Activated CD4-positive, alpha-beta memory T cell treated with anti-CD3 and anti-CD28 coated beads, Interleukin-2, amount 10 ng/mL, durations not matched to agents 7 days and 5 days (primary cell): ENCODE measurements at regions not wholly inside any gene's neighbourhood (a gene's known extent, or its start where the extent isn't known, plus 50 kb on each side); places are given as distances from the start of the nearest gene placed in this dataset.

Experiments used
- CTCF ChIA-PET: fragments of 350-600 bp; sonication (Branson Sonifier 250); formaldehyde crosslinking; loops from one replicate; lab custom pipeline; 2021; ENCODE audit warnings: antibody characterized with exemption, inconsistent platforms; lab: Charles Lee
- POLR2A ChIA-PET: fragments of 350-600 bp; sonication (Branson Sonifier 250); formaldehyde crosslinking; loops from one replicate; lab custom pipeline; 2021; ENCODE audit warnings: antibody characterized with exemption; lab: Charles Lee
- DNase-seq: peaks from one replicate; pipeline ENCODE4 v3.0.0-alpha.2; 2020
- H3K27ac Mint-ChIP-seq: one replicate; pipeline ENCODE4 v1.8.0; 2021; ENCODE audit warnings: mild to moderate bottlenecking, mixed read lengths
- H3K27me3 Mint-ChIP-seq: one replicate; pipeline ENCODE4 v1.8.0; 2021; ENCODE audit warnings: mixed read lengths
- H3K36me3 Mint-ChIP-seq: one replicate; pipeline ENCODE4 v1.8.0; 2021; ENCODE audit warnings: low read depth, mixed read lengths
- H3K4me1 Mint-ChIP-seq: one replicate; pipeline ENCODE4 v1.8.0; 2021; ENCODE audit warnings: mixed read lengths
- H3K4me3 Mint-ChIP-seq: one replicate; pipeline ENCODE4 v1.8.0; 2021; ENCODE audit warnings: mild to moderate bottlenecking, mixed read lengths
- H3K9me3 Mint-ChIP-seq: one replicate; pipeline ENCODE4 v1.8.0; 2021; ENCODE audit warnings: mixed read lengths

DNA sequence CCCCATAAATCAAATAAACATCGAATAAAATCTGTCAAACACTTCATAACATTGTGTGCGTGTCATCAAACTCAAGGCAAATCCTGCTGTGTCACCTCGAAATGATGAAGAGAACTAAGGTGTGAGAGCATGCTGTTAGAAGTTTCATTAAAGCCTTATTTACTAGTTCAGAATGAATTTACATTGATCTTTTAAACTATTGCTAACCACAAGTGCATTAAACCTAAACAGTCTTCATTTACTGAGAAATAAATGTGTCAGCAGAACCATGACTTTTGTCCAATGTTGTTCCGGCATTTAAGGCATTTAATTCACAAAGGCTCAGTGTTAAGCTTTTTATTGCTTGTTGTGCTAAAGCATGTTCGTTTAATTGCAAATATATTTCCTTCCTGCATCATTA, 474.4 kb downstream of the SETD4 start:
- ChIA-PET POLR2A (no interaction called here), CTCF (no interaction called here)
- peaks cover 22% of the 10 kb centered on the region for H3K27me3 Mint-ChIP-seq
- no peak for DNase-seq
- no peaks in the 10 kb centered on the region for H3K36me3 Mint-ChIP-seq
- no peaks in the 10 kb centered on the region for H3K9me3 Mint-ChIP-seq
- H3K27ac Mint-ChIP-seq, result no peak overlapping the region
- peaks cover 2% of the 10 kb centered on the region for H3K4me1 Mint-ChIP-seq
- no peak overlapping the region for H3K4me3 Mint-ChIP-seq

DNA sequence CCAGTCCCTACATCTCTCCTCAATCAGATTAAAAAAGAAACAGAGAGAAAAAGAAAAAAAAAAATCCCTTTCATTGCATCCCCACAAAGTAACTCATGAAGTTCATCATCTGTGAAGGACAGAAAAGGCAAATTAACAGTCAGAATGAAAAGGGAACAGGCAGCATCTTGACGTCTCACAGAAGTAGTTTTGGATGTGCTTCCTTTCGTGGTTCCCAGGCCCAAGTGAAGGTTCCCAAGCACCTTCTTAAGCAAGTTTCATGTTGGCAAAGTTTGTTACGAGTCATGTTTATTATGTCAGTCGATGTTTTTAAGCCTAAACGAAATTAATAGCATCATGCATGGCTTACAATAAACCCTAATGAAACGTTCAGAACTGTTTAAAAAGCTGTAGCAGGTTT, 475.2 kb downstream of the SETD4 start:
- no peaks in the 10 kb centered on the region for H3K9me3 Mint-ChIP-seq
- ChIA-PET POLR2A (no interaction called here), CTCF (no interaction called here)
- peaks cover 22% of the 10 kb centered on the region for H3K27me3 Mint-ChIP-seq
- no peak for DNase-seq
- no peak overlapping the region for H3K27ac Mint-ChIP-seq
- H3K4me1 Mint-ChIP-seq, result peaks cover 3% of the 10 kb centered on the region
- H3K36me3 Mint-ChIP-seq, result no peaks in the 10 kb centered on the region
- H3K4me3 Mint-ChIP-seq, result no peak overlapping the region

DNA sequence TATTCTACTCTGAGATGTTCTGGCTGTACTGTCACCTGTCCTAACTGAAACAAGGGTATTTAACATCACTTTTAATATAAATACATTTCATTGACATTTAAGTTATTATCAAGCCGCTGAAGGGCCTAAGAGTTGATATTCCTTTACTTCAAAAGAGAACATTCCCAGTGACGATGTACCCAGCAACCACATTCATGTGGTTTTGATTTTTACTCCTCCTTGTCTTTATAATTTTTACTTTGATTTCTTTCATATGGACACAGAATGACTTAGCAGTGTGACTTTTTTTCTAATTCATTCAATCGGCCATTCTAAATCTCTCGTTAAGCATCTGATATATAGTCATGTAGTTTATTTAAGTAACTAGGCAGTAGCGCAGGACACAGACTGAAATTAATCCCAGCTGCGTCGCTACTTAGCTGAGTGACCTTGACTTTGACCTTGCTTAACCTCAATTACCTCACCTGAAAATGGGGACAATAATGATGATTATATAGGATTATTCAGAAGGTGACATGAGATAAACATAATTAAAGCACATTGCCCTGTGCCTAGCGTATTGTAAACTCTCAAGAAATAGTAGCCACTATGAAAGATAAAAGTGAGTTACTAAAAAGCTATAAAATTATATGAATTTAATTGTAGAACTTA, 476.6 kb downstream of the SETD4 start:
- ChIA-PET CTCF (interaction anchor here (0.6 kb wide), 1 partner anchor 39 kb away, joined by 3 read pairs; no protein-coding TSS in a partner anchor), POLR2A (no interaction called here)

DNA sequence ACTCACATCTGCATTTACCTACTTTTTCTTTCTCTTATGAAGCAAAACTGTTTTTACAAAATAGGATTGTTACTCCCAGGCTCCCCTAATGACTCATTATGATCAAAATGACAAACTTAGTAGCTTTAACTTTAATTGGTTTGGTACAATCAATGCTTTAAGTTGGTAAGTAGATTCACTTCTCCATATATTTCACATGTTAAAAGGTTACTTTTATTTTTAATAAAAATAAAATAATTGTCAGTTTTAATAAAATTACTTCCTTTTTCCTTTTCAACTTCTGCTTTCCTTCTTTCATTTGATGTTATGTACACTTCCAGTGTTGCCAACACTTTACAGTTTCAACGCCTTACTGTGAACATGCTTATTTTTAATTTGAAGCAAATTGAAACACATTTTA, 477.6 kb downstream of the SETD4 start:
- Mint-ChIP-seq H3K27me3 (peaks cover 17% of the 10 kb centered on the region), H3K9me3 (no peaks in the 10 kb centered on the region), H3K27ac (no peak overlapping the region), H3K4me3 (no peak overlapping the region), H3K4me1 (peaks cover 15% of the 10 kb centered on the region), H3K36me3 (no peaks in the 10 kb centered on the region)
- DNase-seq, result no peak
- ChIA-PET POLR2A (no interaction called here), CTCF (no interaction called here)

More for the DNA sequence above, 476.6 kb downstream of the SETD4 start:
- Mint-ChIP-seq H3K27ac (no peak overlapping the region), H3K9me3 (no peaks in the 10 kb centered on the region), H3K36me3 (no peaks in the 10 kb centered on the region), H3K4me1 (peaks cover 15% of the 10 kb centered on the region), H3K27me3 (peaks cover 22% of the 10 kb centered on the region), H3K4me3 (no peak overlapping the region)
- no peak for DNase-seq

DNA sequence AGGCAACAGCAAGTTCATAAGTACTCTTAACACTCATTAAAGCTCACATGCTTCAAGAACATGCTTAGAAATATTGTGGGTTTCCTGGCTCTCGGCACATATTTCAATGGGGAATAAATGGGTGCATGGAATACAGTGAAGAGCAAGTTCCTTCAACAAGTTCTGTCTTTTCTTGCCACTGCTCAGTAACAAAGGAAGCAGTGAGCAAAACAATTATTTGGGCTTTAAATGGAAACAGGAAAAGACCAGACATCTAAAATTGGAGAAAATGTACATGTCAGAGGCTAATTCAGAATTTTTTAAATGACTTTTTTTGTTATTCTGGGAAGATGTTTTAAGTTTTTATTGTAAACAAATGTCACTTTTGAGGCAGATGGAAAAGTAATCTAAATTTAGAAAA, 478.7 kb downstream of the SETD4 start:
- ChIA-PET CTCF (no interaction called here), POLR2A (no interaction called here)
- Mint-ChIP-seq H3K4me3 (no peak overlapping the region), H3K27me3 (peaks cover 13% of the 10 kb centered on the region), H3K27ac (no peak overlapping the region), H3K36me3 (no peaks in the 10 kb centered on the region), H3K4me1 (peaks cover 15% of the 10 kb centered on the region), H3K9me3 (no peaks in the 10 kb centered on the region)
- no peak for DNase-seq

DNA sequence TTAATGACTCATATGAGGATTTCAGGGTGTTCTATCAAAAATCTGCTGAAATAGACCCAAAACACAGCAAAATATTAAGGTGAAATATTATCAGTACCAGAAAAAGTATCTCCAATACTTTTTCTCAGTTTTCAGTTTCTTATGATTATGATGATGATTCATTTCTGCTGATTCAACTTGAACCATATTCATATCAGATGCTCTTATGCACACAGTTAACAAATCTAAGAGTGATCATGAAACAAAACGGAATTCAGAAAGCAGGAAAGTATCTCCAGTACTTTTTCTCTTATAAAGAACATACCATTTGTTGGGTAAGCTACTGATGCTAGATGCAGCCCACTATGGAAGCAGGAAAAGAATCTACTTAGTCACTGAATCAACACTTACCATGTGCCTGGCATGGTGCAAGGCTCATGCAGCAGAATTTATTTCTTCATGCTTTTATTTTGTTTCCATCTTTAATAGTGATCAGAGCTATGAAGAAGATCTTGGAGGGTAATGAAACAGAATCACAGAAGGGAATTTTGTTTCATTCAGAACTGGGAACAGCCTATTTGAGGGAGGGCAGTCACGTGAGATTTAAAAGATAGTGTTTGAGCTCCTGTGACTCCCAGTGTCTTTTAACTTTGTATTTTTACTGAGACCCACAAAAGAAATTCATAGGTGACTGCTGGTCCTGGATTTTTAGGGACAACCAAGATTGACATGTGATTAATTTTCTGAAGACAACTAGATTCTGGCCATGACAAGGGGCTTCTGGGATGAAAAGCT, 480.6 kb downstream of the SETD4 start:
- peaks cover 15% of the 10 kb centered on the region for H3K4me1 Mint-ChIP-seq
- H3K36me3 Mint-ChIP-seq, result no peaks in the 10 kb centered on the region
- CTCF ChIA-PET, result no interaction called here
- peaks cover 10% of the 10 kb centered on the region for H3K27me3 Mint-ChIP-seq
- POLR2A ChIA-PET, result no interaction called here
- H3K9me3 Mint-ChIP-seq, result no peaks in the 10 kb centered on the region
- no peak overlapping the region for H3K4me3 Mint-ChIP-seq
- no peak overlapping the region for H3K27ac Mint-ChIP-seq
- no peak for DNase-seq

DNA sequence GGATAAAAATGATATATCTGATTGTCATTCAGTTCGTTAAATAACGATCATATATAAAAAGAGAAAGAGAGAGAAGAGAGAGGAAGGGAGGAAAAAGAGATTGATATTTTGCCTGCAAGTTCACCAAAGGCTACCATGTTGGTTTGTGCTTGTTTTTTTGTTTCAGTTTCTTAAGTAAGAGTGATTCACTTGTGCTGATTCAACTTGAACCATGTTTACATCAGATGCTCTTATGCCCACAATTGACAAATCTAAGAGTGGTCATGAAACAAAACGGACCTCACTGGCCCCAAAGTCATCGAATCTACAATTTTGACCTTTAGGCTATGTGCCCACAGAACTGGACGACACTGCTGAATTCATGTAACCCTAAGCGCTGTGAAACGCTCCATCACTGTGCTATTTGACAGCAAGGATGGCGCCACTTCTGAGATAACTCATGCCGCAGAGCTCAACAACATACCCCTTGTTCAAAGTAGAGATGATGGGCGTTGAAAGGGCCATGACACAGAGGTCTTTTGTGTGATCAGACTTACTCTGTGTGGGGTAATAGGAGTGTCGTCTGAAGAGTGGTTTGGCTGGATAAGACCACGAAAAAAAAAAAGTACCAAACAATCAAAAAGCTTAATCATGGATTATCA, 481.4 kb downstream of the SETD4 start:
- H3K27ac Mint-ChIP-seq, result no peak overlapping the region
- ChIA-PET CTCF (no interaction called here), POLR2A (no interaction called here)
- peaks cover 15% of the 10 kb centered on the region for H3K4me1 Mint-ChIP-seq
- peaks cover 10% of the 10 kb centered on the region for H3K27me3 Mint-ChIP-seq
- no peaks in the 10 kb centered on the region for H3K9me3 Mint-ChIP-seq
- no peak for DNase-seq
- H3K36me3 Mint-ChIP-seq, result no peaks in the 10 kb centered on the region
- no peak overlapping the region for H3K4me3 Mint-ChIP-seq

DNA sequence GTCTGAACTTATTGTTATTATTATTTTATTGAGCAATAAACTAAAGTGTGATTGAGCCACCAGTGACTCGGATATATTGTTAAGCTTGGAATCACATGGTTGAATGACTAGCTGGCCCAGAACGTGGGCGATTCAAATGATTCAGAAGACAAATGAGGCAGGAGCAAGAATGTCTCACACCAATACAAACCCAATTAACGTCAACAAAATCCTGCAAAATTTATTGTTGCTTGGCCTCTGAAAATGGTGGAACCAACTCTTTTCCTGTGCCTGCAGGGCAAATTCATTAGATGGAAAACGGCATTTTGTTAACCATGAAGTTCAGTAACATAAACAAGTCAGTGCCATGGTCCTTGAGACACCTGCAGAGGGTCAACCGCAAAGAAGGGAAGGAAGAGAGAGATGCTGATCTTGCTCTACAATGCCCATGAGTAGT, 482.0 kb downstream of the SETD4 start:
- no peak for DNase-seq
- peaks cover 10% of the 10 kb centered on the region for H3K27me3 Mint-ChIP-seq
- POLR2A ChIA-PET, result no interaction called here
- no peak overlapping the region for H3K4me3 Mint-ChIP-seq
- CTCF ChIA-PET, result no interaction called here
- peaks cover 15% of the 10 kb centered on the region for H3K4me1 Mint-ChIP-seq
- no peaks in the 10 kb centered on the region for H3K36me3 Mint-ChIP-seq
- H3K9me3 Mint-ChIP-seq, result no peaks in the 10 kb centered on the region
- no peak overlapping the region for H3K27ac Mint-ChIP-seq

DNA sequence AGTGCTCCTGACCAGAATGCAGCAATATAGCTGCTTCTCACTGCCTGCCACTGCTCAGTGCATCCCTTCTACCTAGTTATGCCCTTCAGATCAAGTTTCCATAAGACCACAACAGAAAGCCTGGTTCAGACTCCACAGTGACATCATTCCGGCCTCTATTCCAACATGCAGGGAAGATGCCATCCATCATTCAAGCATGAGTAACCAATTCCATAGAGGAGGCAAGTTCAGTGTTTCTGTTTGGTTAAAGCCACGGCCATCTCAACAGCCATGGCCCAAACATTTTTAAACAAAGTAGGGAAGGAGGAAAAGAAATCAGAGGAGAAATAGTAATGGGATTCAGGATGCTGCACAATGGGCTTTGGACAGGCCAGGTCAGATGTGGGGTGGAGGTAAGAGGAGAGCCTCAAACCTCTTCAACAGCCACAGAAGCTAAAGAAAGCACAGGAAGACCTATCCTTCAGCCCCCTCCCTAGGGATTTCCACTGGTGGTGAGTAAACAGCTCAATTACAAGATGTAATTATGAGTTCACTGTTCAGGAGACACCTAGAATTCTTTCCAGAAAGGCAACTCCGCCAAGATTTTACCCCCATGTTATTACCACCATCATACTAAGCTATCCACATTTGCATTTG, 484.9 kb downstream of the SETD4 start:
- Mint-ChIP-seq H3K4me3 (no peak overlapping the region), H3K36me3 (no peaks in the 10 kb centered on the region), H3K4me1 (peaks cover 15% of the 10 kb centered on the region), H3K27me3 (peaks cover 7% of the 10 kb centered on the region), H3K27ac (no peak overlapping the region), H3K9me3 (no peaks in the 10 kb centered on the region)
- CTCF ChIA-PET, result no interaction called here
- POLR2A ChIA-PET, result no interaction called here
- no peak for DNase-seq

DNA sequence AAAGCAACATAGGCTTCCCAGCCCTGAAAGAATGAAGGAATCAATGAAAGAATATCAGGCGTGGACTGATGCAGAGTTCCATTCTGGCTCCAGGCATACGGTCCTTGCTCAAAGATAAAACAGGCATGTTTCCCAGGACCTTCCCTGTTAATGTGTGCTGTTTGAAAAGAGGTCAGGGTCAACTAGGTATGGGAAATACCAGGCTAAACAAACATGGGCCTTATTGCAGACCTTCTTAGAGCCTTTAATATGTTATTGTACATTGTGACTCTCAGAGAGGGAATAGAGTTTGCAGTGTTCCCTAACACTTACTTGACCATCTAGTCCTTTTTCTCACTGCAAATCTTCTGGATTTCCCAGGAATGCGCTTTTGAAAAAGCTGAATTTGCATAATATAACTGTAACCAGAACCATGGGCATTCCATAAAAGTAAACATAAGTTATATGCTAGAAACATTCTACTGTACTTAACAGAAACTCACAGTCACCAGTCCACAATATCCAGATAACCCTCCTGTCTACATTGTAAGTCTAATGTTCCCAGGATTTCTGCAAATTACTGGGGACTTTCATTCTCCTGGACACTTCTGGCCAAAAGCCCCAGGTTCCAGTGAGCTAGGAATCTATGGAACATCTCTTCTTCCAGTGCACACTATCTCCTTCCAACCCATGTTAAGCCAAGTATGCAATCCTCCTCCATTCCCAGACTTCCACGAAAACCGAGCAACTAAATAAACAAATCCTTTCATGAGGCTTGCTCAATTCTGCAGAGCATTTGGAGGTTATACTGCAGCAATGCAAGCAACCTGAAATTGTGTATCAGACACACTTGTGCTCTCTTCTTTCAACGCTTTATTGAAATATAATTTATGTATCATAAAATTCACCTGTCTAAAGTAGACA, 486.6 kb downstream of the SETD4 start:
- Mint-ChIP-seq H3K4me1 (peaks cover 3% of the 10 kb centered on the region), H3K27ac (no peak overlapping the region), H3K4me3 (no peak overlapping the region), H3K36me3 (no peaks in the 10 kb centered on the region), H3K9me3 (no peaks in the 10 kb centered on the region), H3K27me3 (peaks cover 9% of the 10 kb centered on the region)
- ChIA-PET POLR2A (no interaction called here), CTCF (no interaction called here)
- no peak for DNase-seq

DNA sequence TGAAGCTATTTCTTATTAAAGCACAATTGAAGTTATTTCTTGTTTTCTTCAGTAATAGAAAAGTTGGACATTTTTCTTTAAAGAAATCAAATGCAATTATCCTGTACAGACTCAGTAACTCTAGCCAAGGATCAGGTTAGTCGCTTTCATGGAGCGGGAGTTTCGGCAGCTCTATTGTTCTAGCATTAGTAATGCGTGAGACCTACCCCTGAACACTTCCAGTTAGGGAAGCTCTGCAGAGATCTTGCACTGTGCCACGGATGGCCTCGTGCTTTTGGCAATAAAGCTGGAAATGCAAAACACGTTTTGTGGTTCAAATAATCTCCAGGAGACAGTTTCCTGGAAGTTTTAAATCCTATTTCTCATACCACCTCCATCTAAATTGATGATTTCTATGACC, 488.4 kb downstream of the SETD4 start:
- Mint-ChIP-seq H3K27me3 (peaks cover 7% of the 10 kb centered on the region), H3K36me3 (no peaks in the 10 kb centered on the region), H3K9me3 (no peaks in the 10 kb centered on the region), H3K4me1 (no peaks in the 10 kb centered on the region), H3K27ac (no peak overlapping the region), H3K4me3 (no peak overlapping the region)
- ChIA-PET CTCF (no interaction called here), POLR2A (no interaction called here)
- no peak for DNase-seq

DNA sequence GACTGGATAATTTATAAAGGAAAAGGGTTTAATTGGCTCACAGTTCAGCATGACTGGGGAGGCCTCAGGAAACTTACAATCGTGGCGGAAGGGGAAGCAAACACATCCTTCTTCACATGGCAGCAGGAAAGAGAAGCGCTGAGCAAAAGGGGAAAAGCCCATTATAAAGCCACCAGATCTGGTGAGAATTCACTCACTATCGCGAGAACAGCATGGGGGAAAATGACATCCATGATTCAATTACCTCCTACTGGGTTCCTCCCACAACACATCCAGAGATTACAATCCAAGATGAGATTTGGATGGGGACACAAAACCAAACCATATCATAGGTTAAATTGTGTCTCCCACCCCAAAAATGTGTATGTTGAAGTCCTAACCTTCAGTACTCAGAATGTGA, 491.7 kb downstream of the SETD4 start:
- ChIA-PET CTCF (no interaction called here), POLR2A (no interaction called here)
- Mint-ChIP-seq H3K36me3 (no peaks in the 10 kb centered on the region), H3K27ac (no peak overlapping the region), H3K4me1 (no peaks in the 10 kb centered on the region), H3K9me3 (no peaks in the 10 kb centered on the region), H3K27me3 (peaks cover 9% of the 10 kb centered on the region), H3K4me3 (no peak overlapping the region)
- no peak for DNase-seq
